RWPE2 (cell line): ENCODE measurements at regions not wholly inside any gene's neighbourhood (a gene's known extent, or its start where the extent isn't known, plus 50 kb on each side); places are given as distances from the start of the nearest gene placed in this dataset.

Source experiments
- ATAC-seq: fragments of 200-7000 bp; cut with Tn5 transposase; 3 replicates; pipeline ENCODE4 v1.9.1; 2021; ENCODE audit warnings: low read depth
- DNase-seq: peaks from one replicate; pipeline ENCODE4 v3.0.0-alpha.2; 2020; ENCODE audit warnings: low spot score
- H3K27ac ChIP-seq: fragments of 450-650 bp; 2 replicates; pipeline ENCODE4 v1.5.1; 2017; ENCODE audit warnings: mild to moderate bottlenecking; ENCODE audit not compliant: poor library complexity, severe bottlenecking
- H3K27me3 ChIP-seq: fragments of 250-450 bp; sonication (Bioruptor Pico); 2 replicates; pipeline ENCODE4 v1.5.1; 2021; ENCODE audit warnings: mild to moderate bottlenecking, moderate library complexity; ENCODE audit not compliant: insufficient read depth, poor library complexity, severe bottlenecking
- H3K36me3 ChIP-seq: fragments of 250-450 bp; sonication (Bioruptor Pico); 2 replicates; pipeline ENCODE4 v1.5.1; 2020; ENCODE audit warnings: low read depth, mild to moderate bottlenecking, moderate library complexity
- H3K4me1 ChIP-seq: fragments of 250-450 bp; sonication (Bioruptor Pico); 2 replicates; pipeline ENCODE4 v1.5.1; 2021; ENCODE audit warnings: mild to moderate bottlenecking, moderate library complexity; ENCODE audit not compliant: insufficient read depth, poor library complexity, severe bottlenecking
- H3K4me3 ChIP-seq: fragments of 250-450 bp; sonication (Bioruptor Pico); 2 replicates; pipeline ENCODE4 v1.5.1; 2021; ENCODE audit warnings: mild to moderate bottlenecking, moderate library complexity; ENCODE audit not compliant: severe bottlenecking
- H3K9me3 ChIP-seq: fragments of 250-450 bp; sonication (Bioruptor Pico); 2 replicates; pipeline ENCODE4 v1.5.1; 2021; ENCODE audit warnings: mild to moderate bottlenecking, moderate library complexity; ENCODE audit not compliant: severe bottlenecking
- CTCF ChIP-seq: fragments of 450-650 bp; IDR thresholded peaks from one replicate; pipeline ENCODE4 v1.5.1; 2017; ENCODE audit warnings: mild to moderate bottlenecking, moderate library complexity; ENCODE audit not compliant: poor library complexity, severe bottlenecking

- DNase-seq (no peak), ATAC-seq (peak; percentile 61)
- peaks cover 14% of the 10 kb centered on the region for H3K4me1 ChIP-seq
- no peak for TF ChIP-seq CTCF
- no peak overlapping the region for H3K27ac ChIP-seq
- no peaks in the 10 kb centered on the region for H3K9me3 ChIP-seq
- no peak overlapping the region for H3K4me3 ChIP-seq
- H3K36me3 ChIP-seq: no peaks in the 10 kb centered on the region
- no peaks in the 10 kb centered on the region for H3K27me3 ChIP-seq
Observed at GRCh38 chr15:45914425-45914824, 279.6 kb downstream of the SQOR start.

- H3K4me3 ChIP-seq: no peak overlapping the region
- no peak overlapping the region for H3K27ac ChIP-seq
- TF ChIP-seq CTCF: no peak
- no peaks in the 10 kb centered on the region for H3K36me3 ChIP-seq
- H3K27me3 ChIP-seq: no peaks in the 10 kb centered on the region
- DNase-seq (no peak), ATAC-seq (no peak)
- H3K9me3 ChIP-seq: no peaks in the 10 kb centered on the region
- H3K4me1 ChIP-seq: peaks cover 28% of the 10 kb centered on the region
Observed at GRCh38 chr15:45918839-45919238, 284.0 kb downstream of the SQOR start.

- ATAC-seq (peak; percentile 100), DNase-seq (peak; percentile 89)
- Histone ChIP-seq H3K27me3 (no peaks in the 10 kb centered on the region), H3K4me1 (peaks cover 21% of the 10 kb centered on the region), H3K36me3 (no peaks in the 10 kb centered on the region), H3K9me3 (no peaks in the 10 kb centered on the region), H3K27ac (peak overlapping the region; percentile 40), H3K4me3 (no peak overlapping the region)
- TF ChIP-seq CTCF: no peak
Observed at GRCh38 chr15:45919806-45920205, 285.0 kb downstream of the SQOR start.

- Histone ChIP-seq H3K9me3 (no peaks in the 10 kb centered on the region), H3K27ac (no peak overlapping the region), H3K36me3 (no peaks in the 10 kb centered on the region), H3K4me3 (no peak overlapping the region), H3K27me3 (no peaks in the 10 kb centered on the region), H3K4me1 (peaks cover 21% of the 10 kb centered on the region)
- ATAC-seq (no peak), DNase-seq (no peak)
- TF ChIP-seq CTCF: no peak
Observed at GRCh38 chr15:45921376-45921775, 286.5 kb downstream of the SQOR start.

GRCh38 chr15:45921978-45922377 is 287.1 kb downstream of the SQOR start:
- ATAC-seq (no peak), DNase-seq (no peak)
- H3K4me3 ChIP-seq: no peak overlapping the region
- no peaks in the 10 kb centered on the region for H3K9me3 ChIP-seq
- no peak for TF ChIP-seq CTCF
- H3K27me3 ChIP-seq: no peaks in the 10 kb centered on the region
- H3K36me3 ChIP-seq: no peaks in the 10 kb centered on the region
- H3K4me1 ChIP-seq: peaks cover 21% of the 10 kb centered on the region
- H3K27ac ChIP-seq: no peak overlapping the region
